Epithelial cell of prostate (primary cell): ENCODE measurements at regions not wholly inside any gene's neighbourhood (a gene's known extent, or its start where the extent isn't known, plus 50 kb on each side); places are given as distances from the start of the nearest gene placed in this dataset.
"Not testable (repeated sequence)": the region's sequence is repeated elsewhere in the genome, so short reads cannot be mapped to it uniquely, and the experiment has no call there.

Experiments
- DNase-seq: peaks from one replicate; pipeline ENCODE4 v3.0.0-alpha.2; 2011; ENCODE audit warnings: low read depth, low spot score
- H3K27ac ChIP-seq: fragments of 450-650 bp; 2 replicates; pipeline ENCODE4 v1.5.1; 2017; ENCODE audit warnings: mild to moderate bottlenecking

DNA sequence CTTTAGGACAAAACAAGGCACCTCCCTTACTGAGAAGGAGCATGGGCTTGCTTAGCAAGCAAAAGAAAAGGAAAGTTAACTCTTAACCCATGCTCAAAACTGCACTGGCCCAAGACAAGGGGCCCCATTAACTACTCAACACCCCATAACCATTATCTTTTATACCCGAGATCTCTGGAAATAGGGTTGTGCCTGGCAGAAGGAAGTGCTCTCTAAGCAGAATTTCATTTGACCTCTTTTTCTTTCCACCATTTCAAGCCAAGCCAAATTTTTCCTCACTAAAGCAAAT is 167.2 kb downstream of the RASEF start:
- no peak for DNase-seq
- no peak overlapping the region for H3K27ac ChIP-seq

DNA sequence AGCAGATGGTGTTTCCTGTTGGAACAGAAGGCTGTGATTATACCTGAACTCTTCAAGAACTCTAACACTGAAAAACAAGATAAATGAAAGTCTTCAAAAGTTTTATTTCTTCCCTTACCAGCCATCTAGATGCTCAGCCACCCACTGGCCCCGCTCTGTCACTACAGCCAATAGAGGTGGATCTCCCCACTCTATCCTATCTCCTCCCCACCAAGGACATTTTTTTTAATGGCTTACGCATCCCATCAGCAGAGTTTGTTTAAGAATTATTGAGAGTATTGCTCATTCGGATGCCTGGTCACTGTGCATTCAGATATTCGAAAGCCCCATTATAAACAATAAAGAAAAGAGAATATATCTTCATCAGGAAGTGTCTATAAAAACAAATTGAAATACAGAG is 159.4 kb downstream of the RASEF start:
- H3K27ac ChIP-seq = no peak overlapping the region
- DNase-seq = no peak

DNA sequence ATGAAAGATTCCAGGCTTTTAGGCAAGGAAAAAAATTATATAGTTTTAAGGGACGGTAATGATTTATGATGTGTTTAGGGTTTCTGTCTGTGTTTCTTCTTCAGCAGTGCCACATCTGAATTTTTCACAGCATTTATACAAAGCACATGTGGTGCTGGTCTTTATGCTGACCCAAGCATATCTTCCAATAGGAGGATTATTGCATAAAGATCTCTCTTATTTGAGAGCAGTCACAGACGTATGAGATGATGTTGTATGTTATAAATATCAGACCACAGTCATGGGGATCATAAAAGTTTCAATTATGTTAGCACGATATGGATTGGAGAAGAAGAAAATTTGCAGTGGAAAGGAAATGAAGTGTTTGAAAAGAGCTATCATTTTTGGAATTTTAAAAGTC is 150.9 kb downstream of the RASEF start:
- no peak overlapping the region for H3K27ac ChIP-seq
- no peak for DNase-seq

DNA sequence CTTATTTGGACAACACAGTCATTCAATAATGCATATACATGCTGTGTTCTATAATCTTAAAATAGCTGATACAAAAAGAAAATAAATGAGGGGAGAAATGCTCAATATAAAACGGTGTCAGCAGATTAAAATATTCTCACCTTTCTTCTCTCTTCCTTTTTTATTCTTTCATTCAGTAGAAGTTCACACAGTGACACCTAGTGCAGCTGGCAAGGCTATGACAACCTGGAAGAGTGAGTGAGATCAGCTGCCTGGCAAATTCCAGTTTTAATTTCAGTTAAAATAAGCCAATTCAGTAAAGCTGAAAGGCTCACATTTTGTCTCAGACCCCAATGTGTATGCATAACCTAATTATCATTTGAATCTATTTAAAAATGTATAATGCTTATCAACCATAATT is 150.3 kb downstream of the RASEF start:
- no peak for DNase-seq
- no peak overlapping the region for H3K27ac ChIP-seq

DNA sequence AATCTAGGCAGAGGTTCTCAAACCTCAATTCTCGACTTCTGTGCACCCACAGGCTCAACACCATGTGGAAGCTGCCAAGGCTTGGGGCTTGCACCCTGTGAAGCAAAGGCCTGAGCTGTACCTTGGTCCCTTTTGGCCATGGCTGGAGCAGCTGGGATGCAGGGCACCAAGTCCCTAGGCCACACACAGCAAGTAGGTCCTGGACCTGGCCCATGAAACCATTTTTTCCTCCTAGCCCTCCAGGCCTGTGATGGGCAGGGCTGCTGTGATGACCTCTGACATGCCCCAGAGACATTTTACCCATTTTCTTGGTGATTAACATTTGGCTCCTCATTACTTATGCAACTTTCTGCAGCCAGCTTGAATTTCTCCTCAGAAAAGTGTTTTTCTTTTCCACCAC is 146.7 kb downstream of the RASEF start:
- not testable (repeated sequence) for DNase-seq, H3K27ac ChIP-seq

DNA sequence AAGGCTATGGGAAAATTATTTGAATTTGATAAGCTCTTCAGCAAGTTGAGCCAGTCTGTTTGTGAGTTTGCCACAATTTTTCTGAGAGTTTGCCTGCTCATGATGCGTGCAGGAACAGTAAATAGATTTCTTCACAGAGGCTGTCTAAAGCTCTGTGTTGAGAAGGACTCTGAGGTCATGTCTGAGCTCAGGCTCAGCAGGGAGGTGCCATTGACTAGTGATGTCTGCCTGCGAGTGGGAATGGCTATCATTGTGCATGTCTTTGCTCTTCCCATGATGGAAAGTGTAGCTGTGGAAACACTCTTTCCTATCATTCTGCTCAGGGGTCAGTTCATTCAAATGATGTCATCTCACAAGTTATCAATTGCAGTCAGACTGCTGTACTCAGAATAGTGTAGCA is 142.8 kb downstream of the RASEF start:
- DNase-seq = no peak
- H3K27ac ChIP-seq = no peak overlapping the region

DNA sequence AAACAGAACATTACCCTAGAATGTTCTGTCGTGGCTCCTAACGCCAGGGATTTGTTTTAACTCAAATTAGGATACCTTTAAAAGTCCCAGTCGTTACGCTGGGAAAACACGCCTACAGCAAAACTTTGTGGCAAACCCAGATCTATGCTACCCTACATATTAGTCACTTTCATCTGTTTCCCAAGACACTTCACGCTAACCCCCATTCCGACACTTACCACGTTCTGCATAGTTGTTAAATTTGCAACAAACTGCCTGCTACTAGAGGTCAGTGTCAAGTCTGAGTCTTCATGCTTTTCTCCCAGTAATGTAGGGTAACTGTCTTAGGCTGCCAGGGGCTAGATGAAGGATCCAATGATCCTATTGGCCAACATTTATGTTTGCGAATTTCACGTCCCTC is 140.3 kb downstream of the RASEF start:
- DNase-seq = no peak
- H3K27ac ChIP-seq = no peak overlapping the region

DNA sequence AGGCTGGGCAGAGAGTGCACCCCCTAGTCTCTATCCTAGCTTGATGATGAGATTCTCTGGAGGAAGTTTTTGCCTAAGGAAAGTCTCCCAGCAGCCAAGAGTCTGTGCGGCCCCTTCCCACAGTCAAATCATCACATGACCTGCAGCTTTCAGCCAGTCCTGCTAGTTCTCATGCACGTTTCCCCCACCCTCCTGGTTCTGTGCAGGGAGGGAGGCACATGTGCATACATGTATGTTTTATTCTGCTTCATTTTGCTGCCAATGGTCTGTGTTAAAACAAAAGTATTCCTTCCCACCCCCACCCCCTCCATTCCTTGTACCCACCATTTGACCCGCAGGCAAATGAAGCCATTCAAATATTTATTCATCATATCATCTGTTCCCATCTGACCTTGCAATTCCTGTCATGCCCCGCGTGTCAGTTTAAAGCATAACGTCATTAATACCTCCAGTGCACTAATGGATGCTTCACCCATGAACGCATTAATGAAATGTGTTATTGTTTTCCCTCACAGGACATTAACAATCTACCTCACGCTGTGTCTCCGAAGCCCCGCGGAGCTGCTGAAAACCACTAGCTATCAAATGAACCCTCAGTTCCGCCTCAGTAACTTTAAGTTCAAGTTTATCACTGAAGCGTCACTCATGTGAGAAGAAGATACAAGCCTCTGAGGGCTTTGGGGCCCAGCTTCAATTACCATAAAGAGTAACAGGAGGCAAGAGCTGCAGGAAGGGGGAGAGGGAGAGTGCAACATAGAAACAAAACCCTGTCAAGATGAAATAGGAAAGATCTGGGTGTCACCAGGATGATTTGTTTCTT is 139.6 kb downstream of the RASEF start:
- no peak overlapping the region for H3K27ac ChIP-seq
- no peak for DNase-seq

DNA sequence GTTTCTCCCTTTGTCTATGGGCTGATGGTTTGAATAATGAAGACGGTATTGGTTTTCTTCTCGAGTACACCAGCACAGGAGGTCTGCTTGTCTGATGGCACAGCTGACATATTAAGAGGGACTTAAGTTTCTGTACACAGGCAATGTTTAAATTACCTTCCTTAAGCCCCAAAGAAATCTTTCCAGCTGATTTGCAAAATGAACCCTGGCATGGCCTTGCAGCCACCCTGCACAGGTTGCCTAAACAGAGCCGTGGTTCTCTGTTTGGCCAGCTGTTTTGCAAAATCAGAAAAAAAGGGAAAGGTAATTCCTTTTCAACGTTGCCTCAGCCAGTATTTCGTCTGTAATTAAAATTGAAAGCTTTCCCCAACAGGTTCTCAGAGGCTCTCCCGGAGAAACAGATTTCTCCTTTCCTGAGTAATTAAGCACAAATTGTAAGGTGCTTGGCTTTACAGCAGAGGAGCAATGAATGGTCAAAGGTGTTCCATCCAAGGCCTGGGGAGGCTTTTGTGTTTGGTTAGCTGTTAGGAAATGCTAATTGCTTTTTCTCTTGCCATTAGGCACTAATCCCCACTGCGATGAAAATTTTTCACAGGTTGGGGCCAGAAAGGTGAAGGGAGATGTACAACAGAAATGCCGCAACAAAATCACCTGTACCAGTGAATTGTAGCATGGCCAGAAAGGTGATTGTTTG is 138.9 kb downstream of the RASEF start:
- DNase-seq = no peak
- no peak overlapping the region for H3K27ac ChIP-seq
